ENCODE measurements at regions not wholly inside any gene's neighbourhood (a gene's known extent, or its start where the extent isn't known, plus 50 kb on each side); places are given as distances from the start of the nearest gene placed in this dataset.

- no peak for DNase-seq (ENCODE audit: low read depth)
These were observed 372.2 kb upstream of the HS6ST1 start for GRCh38 chr2:128690869-128691268.

- no peak for DNase-seq (ENCODE audit: low read depth)
These were observed 372.9 kb upstream of the HS6ST1 start for GRCh38 chr2:128691526-128691925.

GRCh38 chr2:128692895-128693742 lies 374.5 kb upstream of the HS6ST1 start:
- DNase-seq (ENCODE audit: low read depth), result no peak

- DNase-seq (ENCODE audit: low read depth), result no peak
These were observed 375.0 kb upstream of the HS6ST1 start for GRCh38 chr2:128693743-128694029.

GRCh38 chr2:128695646-128696220 lies 377.1 kb upstream of the HS6ST1 start:
- no peak for DNase-seq (ENCODE audit: low read depth)

GRCh38 chr2:128696421-128696820 lies 377.8 kb upstream of the HS6ST1 start:
- DNase-seq (ENCODE audit: low read depth), result no peak

GRCh38 chr2:128701418-128701817 lies 382.8 kb upstream of the HS6ST1 start:
- no peak for DNase-seq (ENCODE audit: low read depth)

- no peak for DNase-seq (ENCODE audit: low read depth)
These were observed 383.9 kb upstream of the HS6ST1 start for GRCh38 chr2:128702616-128703015.

- no peak for DNase-seq (ENCODE audit: low read depth)
These were observed 389.6 kb upstream of the HS6ST1 start for GRCh38 chr2:128708106-128708816.

GRCh38 chr2:128710242-128710641 lies 391.6 kb upstream of the HS6ST1 start:
- no peak for DNase-seq (ENCODE audit: low read depth)

- no peak for DNase-seq (ENCODE audit: low read depth)
These were observed 392.1 kb upstream of the HS6ST1 start for GRCh38 chr2:128710729-128711128.

- DNase-seq (ENCODE audit: low read depth), result no peak
These were observed 395.6 kb upstream of the HS6ST1 start for GRCh38 chr2:128714285-128714684.

GRCh38 chr2:128714851-128715312 lies 396.2 kb upstream of the HS6ST1 start:
- no peak for DNase-seq (ENCODE audit: low read depth)

- DNase-seq (ENCODE audit: low read depth), result no peak
These were observed 396.7 kb upstream of the HS6ST1 start for GRCh38 chr2:128715360-128715759.

GRCh38 chr2:128716299-128716721 lies 397.6 kb upstream of the HS6ST1 start:
- no peak for DNase-seq (ENCODE audit: low read depth)

- no peak for DNase-seq (ENCODE audit: low read depth)
These were observed 399.4 kb upstream of the HS6ST1 start for GRCh38 chr2:128717758-128718710.

- no peak for DNase-seq (ENCODE audit: low read depth)
These were observed 401.7 kb upstream of the HS6ST1 start for GRCh38 chr2:128720080-128721022.

- DNase-seq (ENCODE audit: low read depth), result no peak
These were observed 402.4 kb upstream of the HS6ST1 start for GRCh38 chr2:128721096-128721495.

- no peak for DNase-seq (ENCODE audit: low read depth)
These were observed 403.8 kb upstream of the HS6ST1 start for GRCh38 chr2:128722489-128722888.

- no peak for DNase-seq (ENCODE audit: low read depth)
These were observed 405.9 kb upstream of the HS6ST1 start for GRCh38 chr2:128724547-128724946.

- DNase-seq (ENCODE audit: low read depth), result no peak
These were observed 406.3 kb upstream of the HS6ST1 start for GRCh38 chr2:128724972-128725371.

Data from stimulated activated CD8-positive, alpha-beta memory T cell treated with anti-CD3 and anti-CD28 coated beads, Interleukin-12 subunit alpha, Interleukin-12 subunit beta, amount 100 ng/mL, for 1 hour (primary cell).